WTC11 (cell line): ENCODE measurements at regions not wholly inside any gene's neighbourhood (a gene's known extent, or its start where the extent isn't known, plus 50 kb on each side); places are given as distances from the start of the nearest gene placed in this dataset.

Source experiments
- ATAC-seq: fragments of 200-7000 bp; cut with Tn5 transposase; 2 replicates; pipeline ENCODE4 v1.10.0; 2021; ENCODE audit warnings: mild to moderate bottlenecking, moderate library complexity
- CTCF ChIA-PET: fragments of 300-600 bp; sonication (Branson Sonifier 250); formaldehyde crosslinking; loops from one replicate; lab custom pipeline; 2021; ENCODE audit warnings: antibody characterized with exemption; lab: Charles Lee
- POLR2A ChIA-PET: fragments of 350-600 bp; sonication (Branson Sonifier 250); formaldehyde crosslinking; loops from one replicate; lab custom pipeline; 2021; ENCODE audit warnings: antibody characterized with exemption; lab: Charles Lee
- DNase-seq: peaks from one replicate; pipeline ENCODE4 v3.0.0; 2021; ENCODE audit warnings: low spot score
- H3K27ac Mint-ChIP-seq: 2 replicates; pipeline ENCODE4 v1.8.0; 2021; ENCODE audit warnings: mixed read lengths
- H3K27me3 Mint-ChIP-seq: 2 replicates; pipeline ENCODE4 v1.8.0; 2021; ENCODE audit warnings: low read depth, mild to moderate bottlenecking, moderate library complexity, mixed read lengths
- H3K36me3 Mint-ChIP-seq: 2 replicates; pipeline ENCODE4 v1.8.0; 2021; ENCODE audit warnings: mixed read lengths
- H3K4me1 Mint-ChIP-seq: 2 replicates; pipeline ENCODE4 v1.8.0; 2022; ENCODE audit warnings: mixed read lengths
- H3K4me3 Mint-ChIP-seq: 2 replicates; pipeline ENCODE4 v1.8.0; 2021; ENCODE audit warnings: mild to moderate bottlenecking, moderate library complexity, mixed read lengths
- H3K9me3 Mint-ChIP-seq: 2 replicates; pipeline ENCODE4 v1.8.0; 2021; ENCODE audit warnings: mixed read lengths
- AFF4 ChIP-seq: sonication (generic); formaldehyde crosslinking; IDR thresholded peaks from 2 replicates; pipeline ENCODE4 v1.8.1; 2023; ENCODE audit warnings: mild to moderate bottlenecking, missing genetic modification reagents, borderline replicate concordance
- ARID4B ChIP-seq: sonication (generic); formaldehyde crosslinking; IDR thresholded peaks from 2 replicates; pipeline ENCODE4 v1.8.0; 2023; ENCODE audit warnings: missing genetic modification reagents, mild to moderate bottlenecking, borderline replicate concordance
- ATF1 ChIP-seq: sonication (generic); formaldehyde crosslinking; IDR thresholded peaks from 2 replicates; pipeline ENCODE4 v1.8.1; 2023; ENCODE audit warnings: mild to moderate bottlenecking, moderate library complexity, missing genetic modification reagents
- E2F4 ChIP-seq: sonication (generic); formaldehyde crosslinking; IDR thresholded peaks from 2 replicates; pipeline ENCODE4 v1.8.1; 2022; ENCODE audit warnings: low read depth, mild to moderate bottlenecking, moderate library complexity, missing genetic modification reagents, borderline replicate concordance
- ETV6 ChIP-seq: sonication (generic); formaldehyde crosslinking; IDR thresholded peaks from 2 replicates; pipeline ENCODE4 v1.8.1; 2022; ENCODE audit warnings: mild to moderate bottlenecking, missing genetic modification reagents
- FOXK1 ChIP-seq: sonication (generic); formaldehyde crosslinking; IDR thresholded peaks from 2 replicates; pipeline ENCODE4 v1.8.0; 2022; ENCODE audit warnings: mild to moderate bottlenecking, moderate library complexity, missing genetic modification reagents
- GABPB1 ChIP-seq: sonication (generic); formaldehyde crosslinking; IDR thresholded peaks from 2 replicates; pipeline ENCODE4 v1.8.1; 2023; ENCODE audit warnings: mild to moderate bottlenecking, missing genetic modification reagents
- GTF2I ChIP-seq: fragments of 250-450 bp; sonication (Bioruptor Pico); conservative IDR thresholded peaks from 2 replicates; pipeline ENCODE4 v1.4.0; 2021; ENCODE audit warnings: mild to moderate bottlenecking
- MAX ChIP-seq: sonication (generic); formaldehyde crosslinking; IDR thresholded peaks from 2 replicates; pipeline ENCODE4 v1.8.0; 2022; ENCODE audit warnings: mild to moderate bottlenecking, missing genetic modification reagents
- MLX ChIP-seq: sonication (generic); formaldehyde crosslinking; IDR thresholded peaks from 2 replicates; pipeline ENCODE4 v1.8.1; 2023; ENCODE audit warnings: mild to moderate bottlenecking, missing genetic modification reagents, moderate library complexity
- MYBL2 ChIP-seq: sonication (generic); formaldehyde crosslinking; IDR thresholded peaks from 2 replicates; pipeline ENCODE4 v1.8.1; 2023; ENCODE audit warnings: mild to moderate bottlenecking, moderate library complexity, missing genetic modification reagents
- NFE2L1 ChIP-seq: sonication (generic); formaldehyde crosslinking; IDR thresholded peaks from 2 replicates; pipeline ENCODE4 v1.8.1; 2023; ENCODE audit warnings: missing genetic modification reagents
- NR2C2 ChIP-seq: sonication (generic); formaldehyde crosslinking; IDR thresholded peaks from 2 replicates; pipeline ENCODE4 v1.8.0; 2022; ENCODE audit warnings: mild to moderate bottlenecking, missing genetic modification reagents
- SP1 ChIP-seq: sonication (generic); formaldehyde crosslinking; conservative IDR thresholded peaks from 2 replicates; pipeline ENCODE4 v1.8.1; 2022; ENCODE audit warnings: missing genetic modification reagents
- TEAD1 ChIP-seq: sonication (generic); formaldehyde crosslinking; IDR thresholded peaks from 2 replicates; pipeline ENCODE4 v1.8.0; 2022; ENCODE audit warnings: mild to moderate bottlenecking, missing genetic modification reagents
- TP53 ChIP-seq: sonication (generic); formaldehyde crosslinking; IDR thresholded peaks from 2 replicates; pipeline ENCODE4 v1.8.1; 2023; ENCODE audit warnings: mild to moderate bottlenecking, missing genetic modification reagents
- USF1 ChIP-seq: sonication (generic); formaldehyde crosslinking; IDR thresholded peaks from 2 replicates; pipeline ENCODE4 v1.8.0; 2022; ENCODE audit warnings: mild to moderate bottlenecking, missing genetic modification reagents
- ZBTB43 ChIP-seq: sonication (generic); formaldehyde crosslinking; IDR thresholded peaks from 2 replicates; pipeline ENCODE4 v1.8.1; 2023; ENCODE audit warnings: mild to moderate bottlenecking, missing genetic modification reagents

GRCh38 chr22:49209452-49210195 lies 618.0 kb downstream of the BRD1 start:
- CTCF ChIA-PET, result no interaction called here
- Mint-ChIP-seq H3K4me1 (no peaks in the 10 kb centered on the region), H3K4me3 (no peak overlapping the region), H3K27ac (no peak overlapping the region), H3K9me3 (no peaks in the 10 kb centered on the region; the same call in 1 of the 2 replicates), H3K27me3 (no peaks in the 10 kb centered on the region), H3K36me3 (no peaks in the 10 kb centered on the region)
- TF ChIP-seq MLX (CRISPR knock-in tag), result no peak
- TF ChIP-seq GABPB1 (CRISPR knock-in tag), result peak; percentile 87
- no peak for ATAC-seq
- POLR2A ChIA-PET, result no interaction called here
- DNase-seq, result peak; percentile 13

GRCh38 chr22:49208768-49209252 lies 618.9 kb downstream of the BRD1 start:
- Mint-ChIP-seq H3K36me3 (no peaks in the 10 kb centered on the region), H3K9me3 (no peaks in the 10 kb centered on the region; the same call in 1 of the 2 replicates), H3K4me1 (no peaks in the 10 kb centered on the region), H3K27me3 (no peaks in the 10 kb centered on the region), H3K4me3 (no peak overlapping the region), H3K27ac (no peak overlapping the region)
- DNase-seq (peak; percentile 69), ATAC-seq (no peak; the same call in 1 of the 2 replicates)
- ChIA-PET POLR2A (no interaction called here), CTCF (interaction anchor here (0.6 kb wide), 1 partner anchor 96 kb away, joined by 3 read pairs; no protein-coding TSS in a partner anchor)
- TF ChIP-seq FOXK1 (CRISPR knock-in tag) (peak; percentile 40; the same call in 1 of the 2 replicates), GTF2I (CRISPR knock-in tag) (no peak), NR2C2 (no peak), AFF4 (peak; percentile 46; the same call in 1 of the 2 replicates), E2F4 (CRISPR knock-in tag) (0 out of 2 replicates have a peak, but pooled peaks have one; percentile 45), ETV6 (CRISPR knock-in tag) (no peak), MYBL2 (CRISPR knock-in tag) (0 out of 2 replicates have a peak, but pooled peaks have one; percentile 53), ATF1 (no peak), TP53 (CRISPR knock-in tag) (peak; percentile 49; the same call in 1 of the 2 replicates), SP1 (0 out of 2 replicates have a peak, but pooled peaks have one; percentile 19), ZBTB43 (CRISPR knock-in tag) (peak; percentile 71; the same call in 1 of the 2 replicates), NFE2L1 (CRISPR knock-in tag) (peak; percentile 21; the same call in 1 of the 2 replicates), ARID4B (CRISPR knock-in tag) (peak; percentile 79; the same call in 1 of the 2 replicates), TEAD1 (CRISPR knock-in tag) (0 out of 2 replicates have a peak, but pooled peaks have one; percentile 53), MAX (CRISPR knock-in tag) (peak; percentile 19; the same call in 1 of the 2 replicates), USF1 (peak; percentile 49; the same call in 1 of the 2 replicates)
